ENCODE measurements at regions not wholly inside any gene's neighbourhood (a gene's known extent, or its start where the extent isn't known, plus 50 kb on each side); places are given as distances from the start of the nearest gene placed in this dataset.
"Not testable (repeated sequence)": the region's sequence is repeated elsewhere in the genome, so short reads cannot be mapped to it uniquely, and the experiment has no call there.

DNA sequence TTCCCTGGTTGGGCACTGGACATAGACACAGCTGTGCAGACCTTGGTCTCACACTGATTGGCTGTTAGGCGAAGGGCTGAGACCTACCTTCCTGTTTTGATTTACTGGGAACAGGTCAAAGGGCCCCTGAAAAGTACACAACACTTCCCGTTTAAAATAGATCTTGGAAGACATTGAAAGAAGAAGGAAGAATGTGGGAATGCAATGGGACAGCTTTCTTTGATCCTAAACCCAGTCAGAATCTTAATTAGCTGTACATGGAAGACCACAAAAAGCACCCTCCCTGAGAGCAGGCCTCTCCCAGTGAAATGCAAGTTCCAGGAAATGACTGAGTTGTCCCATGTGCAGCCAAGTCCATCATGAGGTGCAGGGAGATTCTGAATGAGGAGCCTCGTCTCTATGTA, 83.6 kb upstream of the EXOC2 start:
- H3K9me3 Mint-ChIP-seq, result peaks cover 9% of the 10 kb centered on the region

GRCh38 chr6:775863-776262, 82.9 kb upstream of the EXOC2 start:
- no peak for ATAC-seq
- Mint-ChIP-seq H3K36me3 (no peaks in the 10 kb centered on the region), H3K4me1 (no peaks in the 10 kb centered on the region), H3K27me3 (ENCODE audit: low read depth) (no peaks in the 10 kb centered on the region; the same call in 1 of the 2 replicates), H3K27ac (no peak overlapping the region), H3K9me3 (peaks cover 10% of the 10 kb centered on the region), H3K4me3 (no peak overlapping the region)
- no peak for TF ChIP-seq ZNF425 (CRISPR knock-in tag; conservative IDR thresholded peaks at IDR 0.05)
- TF ChIP-seq NFATC4 (CRISPR knock-in tag; IDR thresholded peaks at IDR 0.05), result no peak
- TF ChIP-seq, protein P1, sequence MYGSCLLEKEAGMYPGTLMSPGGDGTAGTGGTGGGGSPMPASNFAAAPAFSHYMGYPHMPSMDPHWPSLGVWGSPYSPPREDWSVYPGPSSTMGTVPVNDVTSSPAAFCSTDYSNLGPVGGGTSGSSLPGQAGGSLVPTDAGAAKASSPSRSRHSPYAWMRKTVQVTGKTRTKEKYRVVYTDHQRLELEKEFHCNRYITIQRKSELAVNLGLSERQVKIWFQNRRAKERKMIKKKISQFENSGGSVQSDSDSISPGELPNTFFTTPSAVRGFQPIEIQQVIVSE (CRISPR knock-in tag; IDR thresholded peaks at IDR 0.05; ENCODE audit: borderline replicate concordance), result no peak
- TF ChIP-seq TEAD4 (CRISPR knock-in tag; IDR thresholded peaks at IDR 0.05), result no peak
- no peak for TF ChIP-seq ZNF416 (CRISPR knock-in tag; IDR thresholded peaks at IDR 0.05)
- TF ChIP-seq, protein P2, sequence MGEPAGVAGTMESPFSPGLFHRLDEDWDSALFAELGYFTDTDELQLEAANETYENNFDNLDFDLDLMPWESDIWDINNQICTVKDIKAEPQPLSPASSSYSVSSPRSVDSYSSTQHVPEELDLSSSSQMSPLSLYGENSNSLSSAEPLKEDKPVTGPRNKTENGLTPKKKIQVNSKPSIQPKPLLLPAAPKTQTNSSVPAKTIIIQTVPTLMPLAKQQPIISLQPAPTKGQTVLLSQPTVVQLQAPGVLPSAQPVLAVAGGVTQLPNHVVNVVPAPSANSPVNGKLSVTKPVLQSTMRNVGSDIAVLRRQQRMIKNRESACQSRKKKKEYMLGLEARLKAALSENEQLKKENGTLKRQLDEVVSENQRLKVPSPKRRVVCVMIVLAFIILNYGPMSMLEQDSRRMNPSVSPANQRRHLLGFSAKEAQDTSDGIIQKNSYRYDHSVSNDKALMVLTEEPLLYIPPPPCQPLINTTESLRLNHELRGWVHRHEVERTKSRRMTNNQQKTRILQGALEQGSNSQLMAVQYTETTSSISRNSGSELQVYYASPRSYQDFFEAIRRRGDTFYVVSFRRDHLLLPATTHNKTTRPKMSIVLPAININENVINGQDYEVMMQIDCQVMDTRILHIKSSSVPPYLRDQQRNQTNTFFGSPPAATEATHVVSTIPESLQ (CRISPR knock-in tag; IDR thresholded peaks at IDR 0.05), result no peak
- CTCF ChIA-PET, result interaction anchor here (1.5 kb wide), 1 partner anchor 54 kb away, joined by 3 read pairs; no protein-coding TSS in a partner anchor
- no peak for DNase-seq (ENCODE audit: low spot score)
- POLR2A ChIA-PET, result no interaction called here

More for the DNA sequence above, 83.6 kb upstream of the EXOC2 start:
- no peaks in the 10 kb centered on the region for H3K36me3 Mint-ChIP-seq
- DNase-seq (ENCODE audit: low spot score) (no peak), ATAC-seq (no peak)
- no peak overlapping the region for H3K4me3 Mint-ChIP-seq
- H3K27ac Mint-ChIP-seq, result no peak overlapping the region
- CTCF ChIA-PET, result interaction anchor here (0.6 to 1.5 kb wide), 2 partner anchors 54 to 365 kb away, joined by 3 read pairs; no protein-coding TSS in a partner anchor
- no peaks in the 10 kb centered on the region; the same call in 1 of the 2 replicates for H3K27me3 Mint-ChIP-seq (ENCODE audit: low read depth)
- H3K4me1 Mint-ChIP-seq, result peaks cover 4% of the 10 kb centered on the region
- TF ChIP-seq CTCF (IDR thresholded peaks at IDR 0.05), result no peak
- no peak for TF ChIP-seq FOXK1 (CRISPR knock-in tag; IDR thresholded peaks at IDR 0.05)
- no peak for TF ChIP-seq KAT7 (CRISPR knock-in tag; IDR thresholded peaks at IDR 0.05; ENCODE audit: borderline replicate concordance)
- TF ChIP-seq ZNF138 (CRISPR knock-in tag; conservative IDR thresholded peaks at IDR 0.05), result no peak
- TF ChIP-seq GTF2I (CRISPR knock-in tag; conservative IDR thresholded peaks at IDR 0.05), result no peak
- TF ChIP-seq NR2C2 (CRISPR knock-in tag; IDR thresholded peaks at IDR 0.05), result no peak
- TF ChIP-seq JUN (CRISPR knock-in tag; IDR thresholded peaks at IDR 0.05), result no peak
- TF ChIP-seq, protein P3, sequence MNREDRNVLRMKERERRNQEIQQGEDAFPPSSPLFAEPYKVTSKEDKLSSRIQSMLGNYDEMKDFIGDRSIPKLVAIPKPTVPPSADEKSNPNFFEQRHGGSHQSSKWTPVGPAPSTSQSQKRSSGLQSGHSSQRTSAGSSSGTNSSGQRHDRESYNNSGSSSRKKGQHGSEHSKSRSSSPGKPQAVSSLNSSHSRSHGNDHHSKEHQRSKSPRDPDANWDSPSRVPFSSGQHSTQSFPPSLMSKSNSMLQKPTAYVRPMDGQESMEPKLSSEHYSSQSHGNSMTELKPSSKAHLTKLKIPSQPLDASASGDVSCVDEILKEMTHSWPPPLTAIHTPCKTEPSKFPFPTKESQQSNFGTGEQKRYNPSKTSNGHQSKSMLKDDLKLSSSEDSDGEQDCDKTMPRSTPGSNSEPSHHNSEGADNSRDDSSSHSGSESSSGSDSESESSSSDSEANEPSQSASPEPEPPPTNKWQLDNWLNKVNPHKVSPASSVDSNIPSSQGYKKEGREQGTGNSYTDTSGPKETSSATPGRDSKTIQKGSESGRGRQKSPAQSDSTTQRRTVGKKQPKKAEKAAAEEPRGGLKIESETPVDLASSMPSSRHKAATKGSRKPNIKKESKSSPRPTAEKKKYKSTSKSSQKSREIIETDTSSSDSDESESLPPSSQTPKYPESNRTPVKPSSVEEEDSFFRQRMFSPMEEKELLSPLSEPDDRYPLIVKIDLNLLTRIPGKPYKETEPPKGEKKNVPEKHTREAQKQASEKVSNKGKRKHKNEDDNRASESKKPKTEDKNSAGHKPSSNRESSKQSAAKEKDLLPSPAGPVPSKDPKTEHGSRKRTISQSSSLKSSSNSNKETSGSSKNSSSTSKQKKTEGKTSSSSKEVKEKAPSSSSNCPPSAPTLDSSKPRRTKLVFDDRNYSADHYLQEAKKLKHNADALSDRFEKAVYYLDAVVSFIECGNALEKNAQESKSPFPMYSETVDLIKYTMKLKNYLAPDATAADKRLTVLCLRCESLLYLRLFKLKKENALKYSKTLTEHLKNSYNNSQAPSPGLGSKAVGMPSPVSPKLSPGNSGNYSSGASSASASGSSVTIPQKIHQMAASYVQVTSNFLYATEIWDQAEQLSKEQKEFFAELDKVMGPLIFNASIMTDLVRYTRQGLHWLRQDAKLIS (CRISPR knock-in tag; IDR thresholded peaks at IDR 0.05; ENCODE audit: borderline replicate concordance), result no peak
- TF ChIP-seq SOX15 (CRISPR knock-in tag; IDR thresholded peaks at IDR 0.05), result no peak
- no peak for TF ChIP-seq ZBTB21 (CRISPR knock-in tag; IDR thresholded peaks at IDR 0.05; ENCODE audit: borderline replicate concordance)
- no peak for TF ChIP-seq RELA (CRISPR knock-in tag; IDR thresholded peaks at IDR 0.05; ENCODE audit: borderline replicate concordance)
- TF ChIP-seq PRRX2 (CRISPR knock-in tag; IDR thresholded peaks at IDR 0.05), result no peak
- TF ChIP-seq ZNF263 (CRISPR knock-in tag; IDR thresholded peaks at IDR 0.05; ENCODE audit: low read depth), result no peak
- TF ChIP-seq ESRRA (CRISPR knock-in tag; IDR thresholded peaks at IDR 0.05; ENCODE audit: borderline replicate concordance), result no peak
- no peak for TF ChIP-seq MLX (CRISPR knock-in tag; IDR thresholded peaks at IDR 0.05)
- TF ChIP-seq MYBL2 (CRISPR knock-in tag; IDR thresholded peaks at IDR 0.05), result no peak
- no peak for TF ChIP-seq GABPB1 (CRISPR knock-in tag; IDR thresholded peaks at IDR 0.05)
- no peak for TF ChIP-seq ETV6 (CRISPR knock-in tag; IDR thresholded peaks at IDR 0.05)
- POLR2A ChIA-PET, result no interaction called here

GRCh38 chr6:771683-772082, 78.7 kb upstream of the EXOC2 start:
- CTCF ChIA-PET; H3K4me1 Mint-ChIP-seq; POLR2A ChIA-PET; ATAC-seq; DNase-seq (ENCODE audit: low spot score); H3K4me3 Mint-ChIP-seq; H3K27ac Mint-ChIP-seq; H3K36me3 Mint-ChIP-seq; H3K27me3 Mint-ChIP-seq (ENCODE audit: low read depth): not testable (repeated sequence)
- H3K9me3 Mint-ChIP-seq, result peaks cover 16% of the 10 kb centered on the region
